ENCODE measurements at regions not wholly inside any gene's neighbourhood (a gene's known extent, or its start where the extent isn't known, plus 50 kb on each side); places are given as distances from the start of the nearest gene placed in this dataset.

DNA sequence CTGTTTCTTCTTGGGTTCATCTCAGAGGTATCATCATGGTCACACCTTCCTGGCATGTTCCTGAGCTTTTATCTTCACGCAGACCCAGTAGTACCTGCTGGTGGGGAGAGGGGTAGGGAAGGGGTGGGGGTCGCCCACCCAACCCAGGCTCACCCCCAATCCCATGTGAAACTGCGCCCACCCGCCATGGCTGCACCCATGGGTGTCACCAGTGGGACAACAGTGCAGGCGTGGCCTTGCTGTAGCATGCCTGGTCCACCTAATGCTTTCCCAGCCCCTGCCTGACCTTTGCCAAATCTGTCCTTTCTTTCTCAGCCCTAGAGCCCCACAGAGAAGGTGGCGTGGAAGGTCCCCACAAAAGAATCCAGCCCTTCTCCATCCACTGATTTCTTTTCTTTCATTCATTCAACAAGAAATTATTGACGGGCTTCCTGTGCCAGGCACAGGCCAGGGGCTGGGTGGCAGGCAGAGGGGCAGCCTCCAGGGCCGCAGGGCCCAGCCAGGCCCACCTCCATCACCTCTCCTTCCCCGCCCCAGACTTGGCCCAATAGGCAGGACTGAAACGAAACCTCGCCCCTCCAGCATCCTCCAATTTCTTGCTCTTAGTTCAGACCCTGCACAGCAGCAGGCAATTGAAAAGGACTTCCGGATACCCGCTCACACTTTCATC lies 79.1 kb upstream of the TNRC6C start:
- no peak for DNase-seq (ENCODE audit: low read depth)

DNA sequence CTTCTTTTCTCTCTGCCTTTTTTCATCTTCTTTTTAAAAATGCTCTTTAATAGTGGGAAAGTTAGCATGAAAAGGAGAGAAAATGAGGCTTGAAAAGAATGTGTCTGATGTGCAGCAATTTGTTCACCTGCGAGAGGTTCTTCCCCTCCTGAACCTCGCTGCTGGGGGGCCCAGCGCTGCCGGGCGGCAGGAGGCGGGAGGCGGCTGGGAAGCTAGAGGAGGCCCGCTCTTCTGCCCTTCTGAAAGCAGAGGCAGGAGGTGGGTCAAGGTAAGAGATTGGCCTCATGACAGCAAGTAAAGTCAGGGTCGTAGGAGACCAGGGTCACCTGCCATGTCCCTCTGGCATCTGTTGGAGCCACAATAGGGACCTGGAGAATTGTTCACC lies 78.6 kb upstream of the TNRC6C start:
- no peak for DNase-seq (ENCODE audit: low read depth)

DNA sequence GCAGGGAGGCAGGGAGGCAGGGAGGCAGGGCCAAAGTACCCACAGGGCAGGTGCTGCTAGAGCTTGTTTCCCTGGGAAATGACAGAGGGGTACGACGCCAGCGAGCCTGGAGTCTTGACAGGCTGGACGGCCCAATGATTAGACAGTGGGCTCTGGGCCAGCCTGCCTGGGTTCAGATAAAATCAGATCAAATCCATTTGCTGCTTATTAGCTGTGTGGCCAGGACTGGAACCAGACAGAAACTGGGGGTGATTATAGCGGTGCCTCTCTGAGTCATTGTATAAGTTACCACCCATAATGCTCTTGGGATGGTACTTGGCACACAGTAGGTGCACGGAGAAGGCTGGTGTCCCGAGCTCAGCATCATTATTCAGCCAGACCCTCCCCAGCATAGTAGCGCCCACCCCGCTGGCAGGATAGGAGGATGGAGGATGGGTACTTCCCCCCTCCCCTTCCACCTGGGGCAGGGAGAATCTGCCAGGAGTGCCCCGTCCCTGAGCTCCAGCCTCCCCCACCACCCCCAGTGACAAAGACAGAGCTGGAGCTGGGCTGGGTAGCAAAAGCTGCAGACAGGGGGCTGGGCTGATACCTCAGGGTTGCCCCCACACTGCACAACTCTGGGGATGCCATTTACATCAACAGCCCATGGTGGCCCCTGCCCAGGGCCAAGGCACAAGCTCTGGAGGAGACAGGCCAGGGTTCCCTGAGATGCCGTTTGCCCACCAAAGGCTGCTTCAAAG lies 77.6 kb upstream of the TNRC6C start:
- DNase-seq (ENCODE audit: low read depth) = no peak

DNA sequence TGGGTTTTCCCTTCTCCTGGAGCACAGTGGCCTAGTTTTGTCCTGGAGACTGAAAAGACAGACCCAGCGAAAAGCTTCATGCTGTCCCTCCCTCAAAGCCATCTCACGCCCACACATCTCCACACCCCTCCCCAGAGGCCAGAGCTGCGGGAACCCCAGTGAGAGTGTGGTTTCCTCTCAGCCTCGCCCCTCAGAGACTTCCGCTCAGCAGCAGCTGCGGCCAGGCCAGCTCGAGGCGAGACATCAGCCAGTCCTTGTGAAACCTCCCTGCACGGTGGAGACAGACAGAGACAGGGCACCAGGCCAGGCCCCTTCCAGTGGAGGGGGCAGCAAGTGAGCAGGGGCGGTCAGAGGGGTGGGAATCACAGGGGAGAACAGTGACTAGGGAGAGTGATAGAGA lies 77.0 kb upstream of the TNRC6C start:
- peak; percentile 96 for DNase-seq (ENCODE audit: low read depth)

DNA sequence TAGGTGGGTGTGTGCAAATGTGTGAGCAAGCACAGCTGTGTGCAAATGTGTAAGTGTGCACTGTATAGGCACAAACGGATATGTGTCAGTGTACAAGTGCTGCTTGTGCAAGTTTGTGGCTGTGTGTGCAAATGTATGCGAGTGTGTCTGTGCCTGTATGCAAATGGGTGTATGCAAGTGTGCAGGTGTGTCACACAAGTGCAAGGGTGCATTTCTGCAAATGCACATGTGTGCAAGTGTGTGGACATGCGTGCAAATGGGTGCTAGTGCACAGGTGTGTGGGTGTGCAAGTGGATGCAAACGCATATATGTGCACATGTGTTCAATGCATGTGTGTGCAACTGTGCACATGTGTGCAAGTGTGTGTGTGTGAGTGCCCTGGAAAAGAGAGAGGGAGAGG lies 76.5 kb upstream of the TNRC6C start:
- no peak for DNase-seq (ENCODE audit: low read depth)

DNA sequence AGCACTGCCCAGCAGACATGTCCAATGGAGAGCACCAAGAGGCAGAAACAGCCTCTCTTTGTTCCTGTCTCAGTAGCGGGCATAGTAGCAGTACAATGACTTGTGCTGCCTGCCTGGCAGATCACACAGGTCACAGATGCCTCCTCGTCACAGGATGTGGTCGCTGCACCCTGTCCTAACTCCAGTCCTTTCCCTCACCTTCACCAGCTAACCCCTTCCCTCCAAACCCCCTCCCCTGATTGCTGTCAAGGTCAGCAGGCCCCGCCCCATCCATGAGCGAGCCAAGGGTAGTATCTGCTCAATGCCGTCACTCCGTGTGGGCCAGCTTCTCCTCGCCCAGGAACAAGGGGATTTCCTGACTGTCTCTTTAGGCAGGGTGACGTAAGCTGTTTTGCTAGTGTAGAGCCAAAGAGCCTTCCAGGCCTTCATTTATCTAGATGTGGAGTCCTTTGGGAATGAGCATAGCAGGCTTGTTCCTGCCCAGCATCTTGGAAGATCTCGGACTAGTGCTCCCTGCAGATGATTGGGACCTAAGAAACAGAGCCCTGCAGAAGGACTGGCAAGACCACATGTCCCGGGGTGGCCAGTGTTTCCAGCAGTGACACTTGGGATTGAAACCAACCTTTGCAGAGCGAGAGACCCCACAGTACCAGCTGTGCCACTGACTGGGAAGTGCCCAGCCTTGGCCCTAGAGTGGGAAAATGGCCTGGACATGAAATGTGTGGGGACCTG lies 75.9 kb upstream of the TNRC6C start:
- peak; percentile 93 for DNase-seq (ENCODE audit: low read depth)

DNA sequence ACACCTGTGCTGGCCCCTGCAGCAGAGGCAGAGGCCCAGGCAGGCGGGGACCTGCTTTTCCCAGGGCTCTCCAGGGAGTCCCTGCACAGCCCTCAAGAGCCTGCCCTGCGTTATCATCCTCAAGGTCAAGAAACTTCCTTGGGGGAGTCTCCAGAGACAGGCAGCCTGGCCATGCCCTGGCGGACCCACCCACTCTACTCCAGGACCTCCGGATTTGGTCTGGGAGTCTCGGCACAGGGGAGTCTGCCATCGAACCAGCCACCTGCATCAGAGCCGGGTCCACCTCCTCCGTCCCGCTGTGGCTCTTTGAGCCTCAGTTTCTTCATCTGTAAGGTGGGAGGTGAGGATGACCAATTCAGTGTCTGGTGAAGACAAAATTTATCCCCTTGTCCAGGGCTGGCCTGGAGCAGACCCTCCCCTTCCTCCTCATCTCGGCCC lies 75.3 kb upstream of the TNRC6C start:
- DNase-seq (ENCODE audit: low read depth) = no peak

DNA sequence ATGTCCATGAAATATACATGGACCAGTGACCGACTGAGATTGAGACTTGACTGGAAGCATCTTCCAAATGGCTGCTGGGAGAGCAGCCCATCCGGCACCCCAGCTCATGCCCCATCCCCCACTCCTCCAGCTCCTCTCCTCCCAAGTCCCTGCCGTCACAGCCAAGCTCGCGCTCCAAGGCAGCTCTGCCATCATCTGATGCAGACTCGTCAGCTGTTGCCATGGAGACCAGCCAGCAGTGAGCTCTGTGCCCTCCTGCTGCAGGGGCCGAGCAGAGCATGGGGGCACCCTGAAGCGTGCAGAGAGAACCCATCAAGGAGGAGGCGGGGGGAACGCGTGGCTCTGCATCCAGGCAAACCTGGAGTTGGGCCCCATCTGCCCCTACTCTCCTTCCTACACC lies 74.5 kb upstream of the TNRC6C start:
- DNase-seq (ENCODE audit: low read depth) = no peak

DNA sequence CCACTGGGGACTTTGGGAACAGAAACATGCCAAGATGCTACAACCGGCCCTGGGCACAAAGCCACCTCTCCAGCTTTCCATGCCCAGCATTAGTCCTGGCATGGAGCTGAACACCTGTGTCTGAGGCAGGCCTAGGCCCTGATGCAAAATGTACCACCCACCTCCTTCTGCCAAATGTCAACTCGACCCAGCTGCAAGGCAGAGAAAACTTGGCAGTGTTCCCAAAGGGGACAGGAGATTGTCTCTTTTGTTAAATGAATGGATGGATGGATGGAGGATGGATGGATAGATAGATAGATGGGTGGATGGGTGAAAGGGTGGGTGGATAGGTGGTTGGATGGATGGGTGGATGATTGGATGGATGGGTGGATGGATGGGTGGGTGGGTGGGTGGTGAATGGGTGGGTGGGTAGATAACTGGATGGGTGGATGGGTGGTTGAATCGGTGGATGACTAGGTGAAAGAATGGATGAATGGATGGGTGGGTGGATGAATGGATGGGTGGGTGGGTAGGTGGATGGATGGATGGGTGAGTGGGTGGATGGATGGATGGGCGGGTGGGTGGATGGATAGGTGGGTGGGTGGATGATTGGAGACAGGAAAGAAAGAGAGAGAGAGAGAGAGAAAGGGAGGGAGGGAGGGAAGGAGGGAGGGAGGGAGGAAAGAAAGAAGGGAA lies 73.4 kb upstream of the TNRC6C start:
- no peak for DNase-seq (ENCODE audit: low read depth)

DNA sequence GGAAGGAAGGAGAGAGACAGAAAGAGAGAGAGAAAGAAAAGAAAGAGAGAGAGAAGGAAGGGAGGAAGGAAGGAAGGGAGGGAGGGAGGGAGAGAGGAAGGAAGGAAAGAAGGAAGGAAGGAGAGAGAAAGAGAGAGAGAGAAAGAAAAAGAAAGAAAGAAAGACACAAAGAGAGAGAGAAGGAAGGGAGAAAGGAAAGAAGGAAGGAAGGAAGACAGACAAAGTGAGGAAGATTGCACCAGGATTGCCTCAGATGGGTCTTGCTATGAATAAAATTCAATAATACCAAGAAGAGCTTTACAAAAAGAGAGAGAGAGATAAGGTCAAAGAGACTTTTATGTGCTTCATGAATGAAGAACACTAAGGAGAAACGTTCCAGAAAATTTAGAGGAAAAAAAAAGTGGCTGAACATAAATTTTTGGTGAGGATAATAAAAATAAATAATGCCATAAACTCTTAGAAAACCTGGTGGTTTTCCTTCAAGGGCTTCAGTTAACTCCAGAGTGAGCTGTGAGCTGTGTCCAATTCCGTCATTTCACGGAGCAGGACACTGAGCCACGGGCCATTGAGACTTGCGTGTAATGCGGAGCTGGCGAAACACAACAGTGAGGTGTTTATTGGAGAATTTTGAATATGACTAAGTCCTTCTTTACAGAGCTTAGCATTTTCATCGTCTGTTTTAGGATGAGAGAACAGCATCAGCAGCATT lies 72.7 kb upstream of the TNRC6C start:
- no peak for DNase-seq (ENCODE audit: low read depth)

DNA sequence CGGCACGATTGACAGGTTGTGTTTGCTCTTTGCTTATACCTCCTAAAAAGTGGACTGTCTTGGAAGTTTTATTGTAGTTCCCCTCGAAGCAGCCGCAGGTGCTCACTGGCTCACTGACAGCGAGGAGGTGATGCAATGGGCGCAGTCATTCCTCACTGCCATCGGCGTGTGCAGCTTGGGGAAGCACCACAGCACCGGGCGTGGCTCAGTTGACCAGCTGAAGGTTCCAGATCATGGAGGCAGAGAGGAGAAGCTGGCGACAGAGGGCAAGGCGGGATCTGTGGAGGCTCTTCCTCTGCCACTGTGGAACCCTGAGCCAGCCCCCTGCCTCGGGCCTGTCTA lies 72.1 kb upstream of the TNRC6C start:
- DNase-seq (ENCODE audit: low read depth) = peak; percentile 49

DNA sequence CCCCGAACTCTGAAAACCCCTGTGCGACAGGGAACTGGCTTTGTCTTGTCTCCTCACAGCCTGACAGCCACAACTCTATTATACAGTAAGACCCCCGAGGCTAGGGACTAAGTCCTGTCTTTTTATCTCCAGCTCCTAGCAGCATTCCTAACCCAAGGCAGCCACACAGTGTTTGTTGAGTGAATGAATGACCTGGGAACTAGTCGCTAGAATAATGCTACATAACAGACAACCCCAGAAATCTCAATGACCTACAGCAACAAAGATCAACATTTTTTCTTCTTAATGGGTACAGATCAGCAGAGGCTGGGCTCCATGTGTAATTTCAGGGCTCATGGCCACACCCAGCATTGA lies 71.4 kb upstream of the TNRC6C start:
- no peak for DNase-seq (ENCODE audit: low read depth)

DNA sequence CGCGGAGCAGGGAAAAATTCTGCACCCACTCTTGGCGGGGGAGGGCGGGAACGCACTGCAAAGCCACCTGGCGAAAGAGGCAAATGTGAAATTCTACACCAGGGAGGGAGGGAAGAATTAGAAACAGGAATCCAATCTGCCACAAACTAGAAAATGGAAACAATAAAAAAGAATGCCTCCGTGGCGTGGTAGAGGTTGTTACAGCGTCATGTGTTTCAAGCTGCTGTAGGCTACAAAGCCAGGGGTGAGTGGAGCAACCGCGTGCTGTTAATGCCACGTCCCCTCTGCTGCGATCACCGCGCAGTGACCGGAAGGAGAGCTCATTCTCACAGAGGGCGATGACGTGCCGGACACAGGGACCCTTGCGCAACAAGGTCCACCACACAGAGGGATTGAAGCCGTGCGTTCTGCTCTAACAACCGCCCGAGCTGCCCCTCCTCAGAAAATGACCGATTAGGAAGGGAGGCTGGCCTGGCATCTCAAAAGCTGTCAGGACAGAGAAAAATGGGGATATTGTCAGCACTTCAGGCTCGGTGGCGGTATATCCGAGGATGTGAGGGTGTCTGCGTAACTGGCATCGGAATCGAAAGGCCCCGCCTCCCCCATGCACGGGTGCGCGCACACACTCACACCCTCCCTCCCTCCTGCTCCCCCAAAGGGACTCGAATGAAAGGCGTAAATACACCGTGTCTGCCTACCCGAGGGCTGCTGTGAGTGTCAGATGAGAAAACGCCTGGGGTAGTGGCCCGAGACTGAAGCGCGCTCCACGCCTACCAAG lies 70.8 kb upstream of the TNRC6C start:
- DNase-seq (ENCODE audit: low read depth) = peak; percentile 68

DNA sequence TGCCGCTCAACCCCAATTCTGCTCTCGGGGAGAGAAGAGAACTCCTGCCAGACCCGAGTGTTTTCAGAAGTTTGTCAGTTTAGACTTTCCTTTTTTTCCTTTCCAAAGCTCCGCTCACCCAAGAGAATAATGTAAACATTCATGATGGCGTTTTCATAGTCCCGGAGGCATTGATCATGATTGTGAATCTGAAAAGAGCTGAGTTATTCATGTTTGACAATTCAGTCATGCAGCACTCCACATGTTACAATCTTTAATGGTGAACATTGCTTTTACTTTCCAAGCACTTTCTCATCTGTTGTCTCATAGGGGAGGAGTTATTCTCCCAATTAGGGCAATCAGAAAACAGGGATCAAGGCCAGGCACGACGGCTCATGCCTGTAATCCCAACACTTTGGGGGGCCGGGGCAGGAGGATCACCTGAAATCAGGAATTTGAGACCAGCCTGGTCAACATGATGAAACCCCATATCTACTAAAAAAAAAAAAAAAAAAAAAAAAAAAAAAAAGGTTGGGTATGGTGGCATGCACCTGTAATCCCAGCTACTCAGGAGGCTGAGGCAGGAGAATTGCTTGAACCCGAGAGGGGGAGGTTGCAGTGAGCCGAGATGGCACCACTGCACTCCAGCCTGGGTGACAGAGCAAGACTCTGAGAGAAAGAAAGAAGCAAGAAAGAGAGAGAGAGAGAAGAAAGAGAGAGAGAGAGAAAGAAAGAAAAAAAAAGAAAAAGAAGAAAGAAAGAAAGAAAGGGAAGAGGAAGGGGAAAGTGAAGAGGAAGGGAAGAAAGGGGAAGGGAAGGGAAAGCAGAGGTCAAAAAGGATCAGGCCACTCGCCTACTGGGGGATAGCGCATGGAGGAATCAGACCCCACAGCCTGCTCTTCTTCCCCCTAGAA lies 70.0 kb upstream of the TNRC6C start:
- no peak for DNase-seq (ENCODE audit: low read depth)

DNA sequence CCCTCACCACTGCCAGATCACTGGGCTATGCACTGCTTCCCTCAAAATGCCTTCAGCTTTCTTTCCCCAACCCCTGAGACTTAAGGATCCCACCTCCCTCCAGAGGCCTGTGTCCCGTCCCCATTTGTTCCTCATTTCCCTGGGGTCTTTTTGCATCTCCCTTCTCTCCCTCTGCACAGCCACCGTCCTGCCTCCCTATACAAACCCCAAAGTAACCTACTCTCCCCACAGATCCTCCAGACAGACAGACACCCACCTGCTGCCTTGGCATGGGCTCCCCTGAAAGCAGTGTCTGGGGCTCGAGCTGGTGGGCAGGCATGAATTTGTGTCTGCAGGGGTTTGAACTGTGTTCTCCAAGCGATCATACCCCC lies 69.4 kb upstream of the TNRC6C start:
- DNase-seq (ENCODE audit: low read depth) = no peak

DNA sequence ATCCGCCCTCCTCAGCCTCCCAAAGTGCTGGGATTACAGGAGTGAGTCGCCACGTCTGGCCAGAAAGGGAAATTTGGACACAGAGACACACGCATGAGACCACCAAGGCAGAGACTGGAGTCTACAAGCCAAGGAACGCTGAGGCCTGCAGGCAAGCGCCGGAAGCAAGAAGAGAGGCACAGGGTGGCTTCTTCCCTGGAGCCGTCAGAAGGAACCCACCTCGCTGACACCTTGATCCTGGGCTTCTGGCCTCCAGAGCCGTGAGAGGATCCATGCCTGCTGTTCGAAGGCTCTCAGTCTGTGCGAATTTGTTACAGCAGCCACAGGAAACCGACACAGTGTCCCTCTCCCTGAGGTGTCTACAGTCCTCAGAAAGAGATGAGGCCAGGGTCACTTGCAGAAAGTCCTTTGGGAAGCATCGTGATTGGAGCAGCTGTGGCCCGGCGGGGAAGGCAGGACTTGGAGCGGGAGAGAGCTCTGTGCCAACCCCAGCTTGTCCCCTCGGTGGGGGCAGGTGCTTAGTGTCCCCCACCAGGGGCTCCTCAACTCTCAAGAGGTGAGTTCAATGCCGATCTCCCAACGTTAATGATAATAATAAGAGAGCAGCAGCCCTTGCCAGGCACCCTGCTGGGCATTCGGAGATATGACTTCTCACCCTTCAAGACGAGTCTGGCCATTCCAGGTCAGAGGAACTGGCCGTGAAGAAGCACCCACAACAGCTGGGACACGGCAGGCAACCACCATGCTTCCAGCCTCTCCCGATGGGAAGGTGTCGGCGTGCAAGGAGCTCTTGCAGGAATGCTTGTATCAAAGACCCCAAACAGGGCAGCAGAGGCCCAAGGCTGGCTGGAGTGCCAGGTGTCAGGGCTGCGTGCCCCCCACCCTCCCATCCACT lies 68.4 kb upstream of the TNRC6C start:
- DNase-seq (ENCODE audit: low read depth) = no peak

DNA sequence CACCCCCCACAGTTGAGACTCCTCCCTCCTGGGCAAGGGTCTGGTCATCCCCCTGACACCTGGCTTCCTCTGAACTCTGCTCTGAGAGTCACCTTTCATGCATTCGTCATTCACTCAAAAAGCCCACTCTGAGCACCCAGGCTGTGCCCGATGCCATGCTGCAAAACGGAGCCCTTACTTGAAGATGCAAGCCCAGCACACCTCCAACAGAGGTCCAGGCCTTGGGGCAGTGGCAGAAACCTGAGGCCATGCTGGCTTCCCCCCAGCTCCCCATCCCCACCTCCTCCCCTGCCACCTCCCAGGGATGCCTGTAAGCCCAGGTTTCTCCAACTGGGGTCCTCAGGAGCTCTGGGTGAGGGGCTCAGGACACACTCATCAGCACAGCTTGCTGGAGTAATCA lies 67.7 kb upstream of the TNRC6C start:
- no peak for DNase-seq (ENCODE audit: low read depth)

DNA sequence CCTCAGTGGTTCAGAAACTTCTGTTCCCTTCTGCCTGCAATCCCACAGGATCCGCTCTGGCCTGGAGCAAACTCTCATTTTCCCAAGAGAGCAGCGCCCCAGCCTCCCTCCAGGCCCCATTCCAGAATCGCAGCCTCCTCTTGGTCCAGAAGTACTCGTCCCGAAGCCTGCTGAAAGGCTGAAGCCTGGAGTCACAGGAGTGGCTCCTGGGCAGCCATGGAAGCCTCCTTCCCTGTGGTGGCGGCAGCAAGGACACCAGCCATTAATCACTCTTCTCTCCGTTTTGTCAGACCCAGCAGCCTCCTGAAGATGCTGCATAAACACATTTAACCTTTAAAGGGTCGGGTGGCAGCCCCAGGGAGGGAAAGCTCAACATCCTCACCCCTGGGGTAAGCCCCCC lies 66.9 kb upstream of the TNRC6C start:
- no peak for DNase-seq (ENCODE audit: low read depth)

DNA sequence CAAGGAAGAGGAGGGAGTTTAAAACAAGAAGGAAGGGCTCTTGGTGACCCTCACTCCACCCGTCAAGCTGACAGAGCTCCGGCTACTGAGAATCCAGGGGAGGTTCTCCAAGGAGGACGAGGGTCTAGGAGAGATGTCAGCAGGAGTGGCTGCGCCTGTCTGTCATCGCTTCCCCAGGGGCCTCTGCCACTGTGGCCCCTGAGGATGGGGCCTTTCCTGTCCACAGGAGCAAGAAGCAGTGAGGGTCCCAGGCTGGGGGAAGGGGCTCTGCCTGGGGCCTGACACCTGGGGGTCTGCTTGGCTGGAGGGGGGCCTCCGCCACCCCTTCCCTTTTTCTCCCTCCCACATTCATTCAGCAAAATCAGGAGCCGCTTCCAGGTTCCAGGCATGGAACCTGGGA lies 66.5 kb upstream of the TNRC6C start:
- DNase-seq (ENCODE audit: low read depth) = no peak

All from Daoy (cell line).